Caco-2 (cell line): ENCODE measurements at regions not wholly inside any gene's neighbourhood (a gene's known extent, or its start where the extent isn't known, plus 50 kb on each side); places are given as distances from the start of the nearest gene placed in this dataset.

Source experiments
- BruUV-seq: library from RNA; stranded (reverse); fragments of 400-500 nt; replicated peaks from 2 replicates; lab custom pipeline; 2021; lab: Mats Ljungman, UMichigan
- CTCF ChIA-PET: fragments of 300-600 bp; sonication (Branson Sonifier 250); formaldehyde crosslinking; loops from one replicate; lab custom pipeline; 2022; ENCODE audit warnings: antibody characterized with exemption; lab: Charles Lee
- POLR2A ChIA-PET: fragments of 300-600 bp; sonication (Branson Sonifier 250); formaldehyde crosslinking; loops from one replicate; lab custom pipeline; 2022; ENCODE audit warnings: antibody characterized with exemption; lab: Charles Lee
- DNase-seq, 2 experiments: peaks; one replicate each; pipeline versions ENCODE4 v3.0.0 to v3.0.0-alpha.2; 2020 to 2022
- H3K27me3 ChIP-seq: replicated peaks from 2 replicates; pipeline ENCODE4 v1.6.0; 2011; ENCODE audit warnings: low read length; ENCODE audit not compliant: control insufficient read depth, insufficient read depth
- H3K36me3 ChIP-seq: 2 replicates; pipeline ENCODE4 v1.5.1; 2011; ENCODE audit warnings: low read length; ENCODE audit not compliant: control insufficient read depth, insufficient read depth
- H3K4me1 ChIP-seq: fragments of 250-450 bp; sonication (Bioruptor Pico); 2 replicates; pipeline ENCODE4 v1.5.1; 2020; ENCODE audit warnings: mild to moderate bottlenecking
- H3K4me3 ChIP-seq: 2 replicates; pipeline ENCODE4 v1.5.1; 2011; ENCODE audit warnings: low read depth, mild to moderate bottlenecking, control low read depth, low read length
- H3K9me3 ChIP-seq: fragments of 250-450 bp; sonication (Bioruptor Pico); 2 replicates; pipeline ENCODE4 v1.5.1; 2020; ENCODE audit warnings: mild to moderate bottlenecking, moderate library complexity
- H3K27ac Mint-ChIP-seq: one replicate; pipeline ENCODE4 v1.8.0; 2022; ENCODE audit warnings: mixed read lengths; ENCODE audit not compliant: unreplicated experiment
- H3K27me3 Mint-ChIP-seq: one replicate; pipeline ENCODE4 v1.8.0; 2022; ENCODE audit warnings: mixed read lengths; ENCODE audit not compliant: insufficient read depth, unreplicated experiment
- H3K36me3 Mint-ChIP-seq: one replicate; pipeline ENCODE4 v1.8.0; 2022; ENCODE audit warnings: mild to moderate bottlenecking, mixed read lengths; ENCODE audit not compliant: insufficient read depth, unreplicated experiment
- H3K4me1 Mint-ChIP-seq: one replicate; pipeline ENCODE4 v1.8.0; 2022; ENCODE audit warnings: low read depth, mixed read lengths; ENCODE audit not compliant: unreplicated experiment
- H3K4me3 Mint-ChIP-seq: one replicate; pipeline ENCODE4 v1.8.0; 2022; ENCODE audit warnings: mild to moderate bottlenecking, moderate library complexity, mixed read lengths; ENCODE audit not compliant: unreplicated experiment
- H3K9me3 Mint-ChIP-seq: one replicate; pipeline ENCODE4 v1.8.0; 2022; ENCODE audit warnings: mixed read lengths; ENCODE audit not compliant: unreplicated experiment
- intact Hi-C: fragments of 100-400 bp; cut with micrococcal nuclease; formaldehyde crosslinking; loops from one replicate; pipeline ENCODE4 v1.10.0; 2022; ENCODE audit not compliant: unreplicated experiment
- TF ChIP-seq, protein P1 (sequence below), 2 experiments: fragments of 200-600 bp in 1 of 2; IDR thresholded peaks; 1 replicate in 1 of 2; 2 replicates in 1 of 2; pipeline versions ENCODE4 v1.5.1 to v1.8.0; 2011 to 2022; ENCODE audit warnings: antibody characterized with exemption in 1 of 2, control low read depth in 1 of 2, inconsistent platforms in 1 of 2, low read depth in 1 of 2, low read length in 1 of 2, mild to moderate bottlenecking in 1 of 2, moderate library complexity in 1 of 2; ENCODE audit not compliant: insufficient read depth in 1 of 2, severe bottlenecking in 1 of 2, unreplicated experiment in 1 of 2

- BruUV-seq = no TSS peak
- intact Hi-C loops = no loop called here
- Histone ChIP-seq H3K9me3 (no peaks in the 10 kb centered on the region), H3K27me3 (no peaks in the 10 kb centered on the region), H3K4me1 (no peaks in the 10 kb centered on the region), H3K4me3 (no peak overlapping the region), H3K36me3 (no peaks in the 10 kb centered on the region)
- H3K4me3 Mint-ChIP-seq = no peak overlapping the region
- no peak overlapping the region for H3K27ac Mint-ChIP-seq
- H3K27me3 Mint-ChIP-seq = no peaks in the 10 kb centered on the region
- H3K36me3 Mint-ChIP-seq = no peaks in the 10 kb centered on the region
- no peaks in the 10 kb centered on the region for H3K4me1 Mint-ChIP-seq
- no peaks in the 10 kb centered on the region for H3K9me3 Mint-ChIP-seq
- TF ChIP-seq, protein P1, sequence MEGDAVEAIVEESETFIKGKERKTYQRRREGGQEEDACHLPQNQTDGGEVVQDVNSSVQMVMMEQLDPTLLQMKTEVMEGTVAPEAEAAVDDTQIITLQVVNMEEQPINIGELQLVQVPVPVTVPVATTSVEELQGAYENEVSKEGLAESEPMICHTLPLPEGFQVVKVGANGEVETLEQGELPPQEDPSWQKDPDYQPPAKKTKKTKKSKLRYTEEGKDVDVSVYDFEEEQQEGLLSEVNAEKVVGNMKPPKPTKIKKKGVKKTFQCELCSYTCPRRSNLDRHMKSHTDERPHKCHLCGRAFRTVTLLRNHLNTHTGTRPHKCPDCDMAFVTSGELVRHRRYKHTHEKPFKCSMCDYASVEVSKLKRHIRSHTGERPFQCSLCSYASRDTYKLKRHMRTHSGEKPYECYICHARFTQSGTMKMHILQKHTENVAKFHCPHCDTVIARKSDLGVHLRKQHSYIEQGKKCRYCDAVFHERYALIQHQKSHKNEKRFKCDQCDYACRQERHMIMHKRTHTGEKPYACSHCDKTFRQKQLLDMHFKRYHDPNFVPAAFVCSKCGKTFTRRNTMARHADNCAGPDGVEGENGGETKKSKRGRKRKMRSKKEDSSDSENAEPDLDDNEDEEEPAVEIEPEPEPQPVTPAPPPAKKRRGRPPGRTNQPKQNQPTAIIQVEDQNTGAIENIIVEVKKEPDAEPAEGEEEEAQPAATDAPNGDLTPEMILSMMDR (IDR thresholded peaks at IDR 0.05; ENCODE audit: insufficient read depth in 1 of 2, low read depth in 1 of 2, low read length in 1 of 2, severe bottlenecking in 1 of 2, unreplicated experiment in 1 of 2) = no peak
- ChIA-PET CTCF (no interaction called here), POLR2A (no interaction called here)
- no peak for DNase-seq
Measured at GRCh38 chr10:91034042-91034441, 113.2 kb upstream of the ANKRD1 start.

DNA sequence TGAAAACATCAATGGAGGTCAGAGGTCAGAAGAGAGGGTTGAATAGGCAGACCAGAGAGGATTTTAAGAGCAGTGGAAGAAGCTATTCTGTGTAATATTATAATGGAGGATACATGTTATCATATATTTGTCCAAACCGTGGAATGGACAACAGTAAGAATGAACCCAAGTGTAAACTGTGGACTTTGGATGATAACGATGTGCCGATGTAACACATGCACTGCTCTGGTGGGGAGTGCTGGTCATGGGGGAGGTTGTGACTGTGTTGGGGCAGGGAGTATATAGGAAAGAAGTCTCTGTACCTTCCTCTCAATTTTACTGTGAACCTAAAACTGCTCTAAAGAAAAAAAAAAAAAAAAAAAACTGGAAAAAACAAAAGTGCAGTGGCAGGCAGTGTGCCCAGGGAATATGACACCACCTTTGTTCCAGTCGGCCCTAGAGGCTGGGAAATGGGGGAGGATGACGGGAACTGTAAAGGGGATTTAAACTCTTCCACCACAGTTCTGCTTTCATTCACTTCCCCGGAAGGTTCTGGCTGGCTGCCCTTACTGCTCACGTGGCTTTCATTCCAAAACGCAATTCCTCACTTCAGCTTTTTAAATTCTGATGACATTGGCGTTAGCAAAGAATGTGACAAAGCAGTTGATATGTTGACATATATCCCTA, 113.7 kb upstream of the ANKRD1 start:
- POLR2A ChIA-PET = no interaction called here
- intact Hi-C loops = no loop called here

GRCh38 chr10:91035650-91036292, 114.9 kb upstream of the ANKRD1 start:
- no peaks in the 10 kb centered on the region for H3K9me3 ChIP-seq
- no peak overlapping the region for H3K4me3 ChIP-seq
- Mint-ChIP-seq H3K27ac (no peak overlapping the region), H3K4me3 (no peak overlapping the region), H3K27me3 (peaks cover 6% of the 10 kb centered on the region), H3K36me3 (no peaks in the 10 kb centered on the region), H3K9me3 (no peaks in the 10 kb centered on the region), H3K4me1 (no peaks in the 10 kb centered on the region)
- TF ChIP-seq, protein P1 (IDR thresholded peaks at IDR 0.05; ENCODE audit: insufficient read depth in 1 of 2, low read depth in 1 of 2, low read length in 1 of 2, severe bottlenecking in 1 of 2, unreplicated experiment in 1 of 2) = no peak
- no peaks in the 10 kb centered on the region for H3K27me3 ChIP-seq
- intact Hi-C loops = no loop called here
- H3K4me1 ChIP-seq = no peaks in the 10 kb centered on the region
- BruUV-seq = no TSS peak
- no peak for DNase-seq
- ChIA-PET CTCF (no interaction called here), POLR2A (no interaction called here)
- H3K36me3 ChIP-seq = no peaks in the 10 kb centered on the region

More for the DNA sequence above, 113.7 kb upstream of the ANKRD1 start:
- Mint-ChIP-seq H3K4me3 (no peak overlapping the region), H3K9me3 (no peaks in the 10 kb centered on the region), H3K36me3 (no peaks in the 10 kb centered on the region), H3K27ac (no peak overlapping the region), H3K4me1 (no peaks in the 10 kb centered on the region), H3K27me3 (peaks cover 2% of the 10 kb centered on the region)
- no peaks in the 10 kb centered on the region for H3K27me3 ChIP-seq
- BruUV-seq = no TSS peak
- TF ChIP-seq, protein P1 (IDR thresholded peaks at IDR 0.05; ENCODE audit: insufficient read depth in 1 of 2, low read depth in 1 of 2, low read length in 1 of 2, severe bottlenecking in 1 of 2, unreplicated experiment in 1 of 2) = no peak
- DNase-seq = no peak
- H3K9me3 ChIP-seq = no peaks in the 10 kb centered on the region
- H3K36me3 ChIP-seq = no peaks in the 10 kb centered on the region
- CTCF ChIA-PET = no interaction called here
- no peak overlapping the region for H3K4me3 ChIP-seq
- H3K4me1 ChIP-seq = no peaks in the 10 kb centered on the region
